Esophagus mucosa (tissue), 1 donor: ENCODE measurements at regions not wholly inside any gene's neighbourhood (a gene's known extent, or its start where the extent isn't known, plus 50 kb on each side); places are given as distances from the start of the nearest gene placed in this dataset.
"Not testable (repeated sequence)": the region's sequence is repeated elsewhere in the genome, so short reads cannot be mapped to it uniquely, and the experiment has no call there.

ENCODE experiments used
- ATAC-seq: fragments of 200-7000 bp; cut with Tn5 transposase; one replicate; pipeline ENCODE4 v1.9.1; 2020
- donor health status: DM: yes; HTN: yes; CAD: no.

DNA sequence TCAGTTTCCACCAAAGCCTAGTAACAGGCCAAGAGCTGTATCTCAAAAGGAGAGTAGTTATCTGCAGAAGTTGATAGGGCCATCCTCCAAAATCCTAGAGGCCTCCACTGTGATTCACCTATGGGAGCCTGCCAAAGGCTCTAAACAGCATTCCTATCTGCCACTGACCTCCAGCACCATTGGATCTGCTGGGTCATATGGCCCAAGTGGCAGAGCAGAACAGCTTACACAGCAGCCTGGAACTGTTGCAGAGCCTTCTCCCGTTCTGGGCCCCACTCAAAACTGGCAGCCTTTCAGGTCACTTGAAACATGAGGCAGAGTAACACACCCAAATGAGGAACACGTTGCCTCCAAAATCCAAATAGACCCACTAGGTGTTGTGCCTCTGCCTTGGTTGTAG, 345.2 kb upstream of the RND3 start:
- no peak for ATAC-seq

DNA sequence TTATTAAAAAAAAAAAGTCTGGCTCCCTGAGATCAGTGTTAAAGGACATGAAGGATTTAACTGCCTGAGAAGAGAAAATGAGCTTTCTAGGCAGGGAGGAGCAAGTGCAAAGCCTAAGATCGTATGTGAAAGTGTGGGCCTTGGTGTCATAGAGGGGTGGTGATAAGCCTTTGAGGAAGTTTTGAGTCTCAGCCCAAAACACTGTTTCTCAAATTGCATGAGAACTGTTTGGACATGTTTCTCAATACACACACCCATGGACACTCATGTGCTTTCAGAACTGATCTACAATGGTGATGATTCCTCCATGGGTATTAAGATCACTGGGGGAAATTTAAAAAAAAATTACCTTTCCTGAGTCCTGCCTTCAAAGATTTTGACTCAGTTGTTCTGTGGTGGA, 336.7 kb upstream of the RND3 start:
- no peak for ATAC-seq

DNA sequence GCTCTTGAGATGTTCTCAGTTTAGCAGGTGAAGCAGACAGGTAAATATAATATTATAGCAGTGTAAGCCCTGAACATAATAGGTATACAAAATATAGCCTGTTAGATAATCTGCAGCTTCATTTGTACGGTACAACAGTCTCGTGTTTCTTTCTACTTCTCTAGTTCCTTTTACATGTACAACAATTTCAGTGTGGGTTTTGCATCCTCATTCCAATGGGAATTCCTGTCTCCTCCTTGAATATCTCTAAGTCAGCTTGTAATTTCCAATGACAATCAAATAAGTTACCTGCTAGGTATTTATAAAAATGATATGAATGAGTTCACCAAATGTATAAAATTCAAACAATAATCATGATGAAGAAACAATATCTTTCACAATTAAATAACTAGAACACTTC, 330.0 kb upstream of the RND3 start:
- no peak for ATAC-seq

DNA sequence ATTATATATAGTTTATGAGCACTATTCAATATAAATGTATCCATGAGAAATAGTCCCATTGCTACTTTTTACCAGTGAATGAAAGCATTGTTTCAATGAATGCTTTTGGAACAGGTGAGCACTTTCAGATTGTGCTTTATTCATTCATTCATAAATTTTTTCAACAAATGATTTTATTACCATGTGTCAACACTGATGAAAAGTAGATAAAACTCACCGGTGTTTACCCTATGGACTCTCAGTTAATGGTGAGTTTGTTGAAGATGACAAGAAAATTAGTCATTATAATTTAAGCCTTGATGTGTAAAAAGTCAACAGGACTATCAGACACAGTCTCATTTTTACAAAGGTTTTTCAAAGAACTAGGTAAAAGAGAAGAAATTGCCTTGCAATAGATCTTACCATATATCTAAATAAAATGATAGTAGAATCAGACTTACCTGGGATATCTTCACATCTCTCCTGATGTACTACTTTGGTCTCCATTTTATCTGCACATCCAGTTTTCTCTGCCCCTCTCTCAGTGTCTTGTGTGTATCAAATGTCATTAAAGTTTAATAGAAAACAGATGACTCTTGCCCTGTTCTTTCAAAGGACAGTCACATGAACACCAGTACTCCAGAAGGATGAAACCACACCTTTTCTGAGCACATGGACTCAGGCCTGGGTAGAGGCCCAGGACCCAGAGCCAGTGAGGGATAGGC, 325.3 kb upstream of the RND3 start:
- no peak for ATAC-seq

DNA sequence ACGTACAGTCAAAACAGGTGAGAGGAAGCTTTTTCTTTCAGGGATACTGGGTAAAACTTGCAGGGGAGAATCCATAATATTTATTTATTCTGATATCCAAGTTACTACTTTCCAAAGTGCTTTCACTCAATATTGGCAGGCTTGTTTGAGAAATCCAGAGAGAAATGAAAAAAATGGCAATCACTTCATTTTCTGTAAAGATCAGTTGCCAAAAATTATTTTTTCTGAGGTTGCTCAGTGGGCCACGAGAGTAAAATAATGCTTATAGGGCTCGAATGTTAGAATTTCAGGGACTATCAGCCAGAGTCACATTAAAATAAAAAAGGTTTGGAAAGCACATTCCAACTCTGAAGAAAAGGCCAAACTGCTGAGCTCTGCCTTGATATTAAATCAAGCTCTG, 324.6 kb upstream of the RND3 start:
- ATAC-seq = no peak

DNA sequence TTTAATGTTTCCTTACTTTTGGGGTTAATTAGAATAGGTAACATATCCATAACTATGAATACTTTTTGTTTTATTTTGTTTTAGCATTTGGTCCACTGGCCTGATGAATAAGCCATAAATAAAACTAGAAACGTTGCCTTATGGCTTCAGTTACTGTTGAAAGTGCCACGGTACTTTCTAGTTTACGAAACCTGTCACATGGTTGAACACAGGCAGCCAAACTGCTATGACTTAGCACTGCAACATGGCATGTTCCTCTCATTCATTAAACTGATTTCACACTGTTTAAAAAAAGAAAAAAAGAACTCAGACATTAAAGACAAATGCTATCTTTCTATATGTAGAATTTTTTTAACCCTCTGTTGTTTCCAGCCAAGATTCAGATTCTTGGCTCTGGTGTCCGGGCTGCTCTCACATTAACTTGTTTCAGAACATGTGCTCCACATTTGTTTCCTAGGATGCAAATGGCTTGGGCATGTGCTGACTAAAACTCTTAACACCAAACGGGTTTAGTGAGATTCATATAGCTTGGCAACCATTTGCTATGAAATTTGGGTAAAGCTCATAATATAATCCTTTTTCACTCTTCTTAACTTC, 323.9 kb upstream of the RND3 start:
- ATAC-seq = peak; percentile 74

DNA sequence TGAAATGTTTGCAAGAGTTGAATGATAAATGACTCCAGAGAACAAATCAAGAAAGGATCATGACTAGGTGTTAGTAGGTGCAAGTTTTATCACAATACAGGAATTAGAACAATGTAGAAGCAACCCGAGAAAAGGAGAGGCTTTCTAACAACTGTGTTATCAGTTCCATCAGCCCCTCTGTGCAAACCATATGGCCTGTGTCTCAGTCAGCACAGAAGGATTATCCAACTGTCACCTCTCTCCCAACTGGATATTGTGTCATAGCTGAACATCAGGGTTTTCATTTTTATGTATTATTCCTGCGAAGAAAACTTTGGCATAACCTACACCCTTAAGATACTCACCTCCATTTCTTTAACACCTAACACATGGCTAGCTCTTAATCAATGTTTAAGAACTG, 321.6 kb upstream of the RND3 start:
- ATAC-seq = no peak

DNA sequence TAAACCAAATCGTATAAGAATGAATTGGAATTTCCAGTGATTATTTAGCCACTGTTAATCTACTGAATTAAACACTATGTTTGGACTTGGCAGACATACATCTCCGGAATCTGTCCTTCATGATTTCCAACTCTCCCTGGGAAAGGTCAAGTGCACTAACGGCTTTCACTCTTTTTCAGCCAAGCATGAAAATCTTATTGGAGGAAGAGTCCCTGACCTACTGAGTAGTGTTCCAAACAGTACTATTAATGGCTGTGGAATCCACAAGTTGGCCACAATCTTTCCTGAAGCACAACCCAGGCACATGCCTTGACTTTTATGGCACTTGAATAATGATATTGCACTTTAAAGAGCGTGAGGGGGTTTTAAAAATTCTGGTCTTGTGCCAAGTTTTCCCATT, 318.9 kb upstream of the RND3 start:
- ATAC-seq = no peak

DNA sequence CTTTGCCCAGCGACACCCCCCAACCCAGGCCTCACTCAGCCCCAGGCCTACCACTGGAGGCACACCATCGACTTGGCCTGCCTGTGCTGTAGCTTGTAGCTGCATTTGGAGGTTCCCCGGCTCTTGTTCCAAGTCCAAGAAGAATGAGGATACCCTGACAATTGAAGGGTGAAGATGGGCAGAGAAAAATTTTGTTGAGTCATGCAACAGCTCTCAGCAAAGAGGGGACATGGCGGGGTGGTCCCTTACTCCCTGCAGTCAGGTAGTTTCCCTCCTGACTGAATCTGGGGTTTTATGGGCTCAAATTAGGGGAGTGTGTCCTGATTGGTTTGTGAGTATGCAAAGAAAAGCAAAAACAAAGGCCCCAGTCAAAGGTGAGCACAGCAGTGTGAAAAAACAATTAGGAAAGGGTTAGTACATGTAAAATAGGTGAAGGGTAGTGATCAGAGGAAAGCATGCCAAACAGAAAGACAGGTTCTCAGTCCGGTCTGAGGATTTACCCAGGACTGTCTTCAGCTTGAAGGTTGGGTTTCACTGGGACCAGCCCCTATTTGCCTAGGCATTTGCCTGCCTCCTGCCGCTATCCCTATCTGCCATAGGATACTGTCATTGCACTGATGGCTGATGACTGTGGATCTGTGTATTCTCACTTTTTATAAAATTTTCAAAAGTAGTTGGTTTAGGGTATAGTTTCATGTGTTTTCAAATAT, 316.4 kb upstream of the RND3 start:
- ATAC-seq = no peak

DNA sequence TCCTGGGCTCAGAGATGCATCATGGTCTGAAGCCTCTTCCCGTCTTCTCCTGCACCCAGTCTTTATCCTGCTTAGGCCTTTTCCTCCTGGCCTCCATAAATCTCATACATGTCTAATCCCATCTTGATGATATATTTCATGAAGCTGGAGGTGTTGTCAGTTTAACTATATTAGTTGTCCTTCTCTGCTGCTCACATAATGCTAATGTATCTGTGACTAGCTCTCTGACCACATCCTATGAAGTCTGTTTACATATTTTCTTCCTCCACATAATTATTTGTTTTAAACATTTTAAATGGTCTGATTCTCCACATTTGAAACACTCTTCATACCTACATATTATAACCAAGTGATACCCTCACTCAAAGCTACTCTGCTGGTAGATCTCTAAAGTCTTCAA, 315.2 kb upstream of the RND3 start:
- ATAC-seq = no peak

DNA sequence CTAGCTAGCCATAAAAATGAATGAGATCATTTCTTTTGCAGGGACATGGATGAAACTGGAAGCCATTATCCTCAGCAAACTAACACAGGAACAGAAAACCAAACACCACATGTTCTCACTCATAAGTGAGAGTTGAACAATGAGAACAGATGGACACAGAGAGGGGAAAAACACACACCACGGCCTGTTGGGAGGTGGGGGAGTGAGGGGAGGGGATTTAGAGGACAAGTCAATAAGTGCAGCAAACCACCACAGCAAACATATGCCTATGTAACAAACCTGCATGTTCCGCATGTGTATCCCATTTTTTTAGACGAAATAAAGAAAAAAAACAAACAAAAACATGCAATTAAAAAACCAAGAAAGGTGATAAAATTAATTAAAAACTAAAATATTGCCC, 308.8 kb upstream of the RND3 start:
- not testable (repeated sequence) for ATAC-seq

DNA sequence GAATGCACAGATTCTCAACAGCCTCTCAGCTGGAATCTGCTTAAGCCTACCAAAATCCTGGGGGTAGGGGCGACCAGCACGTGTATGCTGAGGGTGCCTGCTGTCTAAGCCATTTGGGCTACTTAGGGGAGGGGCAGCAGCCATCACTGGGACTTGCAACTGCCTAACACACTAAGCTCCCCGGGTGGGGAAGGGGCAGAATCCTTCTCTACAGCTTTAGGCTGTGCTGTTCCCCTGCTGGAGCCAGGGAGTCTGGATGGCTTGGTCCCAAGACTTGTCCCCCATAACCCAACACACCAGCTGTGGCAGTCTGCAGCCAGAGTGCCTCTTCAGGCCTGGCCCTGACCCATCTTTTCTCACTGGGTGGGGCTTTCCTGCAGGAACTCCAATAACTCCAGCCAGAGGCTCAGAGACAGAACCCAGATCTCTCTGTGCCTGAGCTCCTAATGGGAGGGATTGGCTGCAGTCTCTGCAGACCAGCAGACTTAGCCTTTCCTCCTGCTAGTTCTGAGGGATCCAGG, 305.4 kb upstream of the RND3 start:
- no peak for ATAC-seq

DNA sequence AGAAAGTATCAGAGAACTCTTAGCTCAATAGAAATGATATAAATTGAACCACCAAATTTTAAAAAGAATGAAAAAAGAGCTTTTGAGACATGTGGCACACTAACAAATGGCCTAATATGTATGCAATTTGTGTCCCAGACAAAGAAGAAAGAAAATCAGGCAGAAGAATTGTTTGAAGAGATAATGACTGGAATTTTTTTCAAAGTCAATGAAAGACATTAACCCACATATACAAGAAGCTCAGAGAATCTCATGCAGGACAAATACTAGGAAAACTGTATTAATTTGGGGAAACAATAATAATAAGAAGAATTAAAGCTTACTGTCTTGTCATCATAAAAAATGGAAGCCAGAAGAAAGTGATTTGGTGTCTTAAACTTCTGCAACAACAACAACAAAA, 304.1 kb upstream of the RND3 start:
- ATAC-seq = no peak

DNA sequence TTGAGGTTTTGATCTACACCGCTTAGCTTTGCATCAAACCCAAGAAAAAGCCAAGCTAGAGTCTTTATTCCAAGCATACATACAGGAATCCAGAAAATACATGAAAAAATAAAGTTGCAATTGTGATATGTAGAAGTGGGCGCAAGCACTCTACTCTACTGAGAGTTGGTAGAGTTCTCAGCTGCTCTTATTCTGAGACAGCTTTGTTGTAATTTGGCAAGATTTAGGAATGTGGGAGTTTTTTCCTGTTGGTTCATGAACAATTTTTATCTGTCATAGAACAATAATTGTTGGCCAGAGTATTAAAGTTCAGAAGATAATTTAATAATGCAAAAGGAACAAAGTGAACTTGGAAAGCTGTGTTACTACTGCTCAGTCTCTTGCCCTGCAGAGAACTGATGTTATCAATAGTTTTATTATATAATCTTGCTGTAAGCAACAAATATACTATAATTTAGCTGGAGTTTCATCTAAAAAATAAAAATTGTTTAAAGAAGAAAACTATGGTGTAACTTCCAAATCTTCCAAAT, 302.0 kb upstream of the RND3 start:
- ATAC-seq = no peak

DNA sequence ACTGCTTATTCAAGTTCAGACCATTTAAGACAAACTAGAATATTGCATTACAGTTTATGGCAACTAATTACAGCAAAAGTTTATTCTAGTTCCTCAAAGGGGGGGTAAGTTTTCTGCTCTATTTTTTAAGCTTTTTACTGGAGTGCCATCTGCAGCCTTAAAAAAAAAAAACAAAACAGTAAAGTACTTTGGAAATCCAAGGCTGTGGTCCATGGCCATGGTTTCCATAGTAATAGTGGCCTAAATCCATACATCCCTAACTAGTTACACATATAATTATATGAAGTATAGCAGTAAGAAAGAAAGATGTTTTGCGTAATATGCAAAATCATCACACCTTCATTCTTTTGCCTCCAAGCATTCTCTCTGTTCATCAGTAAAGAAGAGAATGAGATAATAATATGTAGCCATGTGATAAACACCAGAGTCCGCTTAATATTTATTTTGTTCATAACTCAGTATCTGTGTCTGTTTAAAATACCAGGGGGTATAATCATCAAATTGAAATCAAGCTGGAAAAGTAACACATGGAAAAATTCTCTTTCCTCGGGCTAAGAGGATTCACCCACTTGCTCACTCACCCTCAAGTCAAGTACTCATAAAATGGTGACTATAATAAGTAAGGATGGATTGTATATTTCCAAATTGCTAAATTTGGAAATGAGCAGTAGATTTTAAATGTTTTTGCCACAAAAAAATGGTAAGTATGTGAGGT, 301.1 kb upstream of the RND3 start:
- no peak for ATAC-seq

DNA sequence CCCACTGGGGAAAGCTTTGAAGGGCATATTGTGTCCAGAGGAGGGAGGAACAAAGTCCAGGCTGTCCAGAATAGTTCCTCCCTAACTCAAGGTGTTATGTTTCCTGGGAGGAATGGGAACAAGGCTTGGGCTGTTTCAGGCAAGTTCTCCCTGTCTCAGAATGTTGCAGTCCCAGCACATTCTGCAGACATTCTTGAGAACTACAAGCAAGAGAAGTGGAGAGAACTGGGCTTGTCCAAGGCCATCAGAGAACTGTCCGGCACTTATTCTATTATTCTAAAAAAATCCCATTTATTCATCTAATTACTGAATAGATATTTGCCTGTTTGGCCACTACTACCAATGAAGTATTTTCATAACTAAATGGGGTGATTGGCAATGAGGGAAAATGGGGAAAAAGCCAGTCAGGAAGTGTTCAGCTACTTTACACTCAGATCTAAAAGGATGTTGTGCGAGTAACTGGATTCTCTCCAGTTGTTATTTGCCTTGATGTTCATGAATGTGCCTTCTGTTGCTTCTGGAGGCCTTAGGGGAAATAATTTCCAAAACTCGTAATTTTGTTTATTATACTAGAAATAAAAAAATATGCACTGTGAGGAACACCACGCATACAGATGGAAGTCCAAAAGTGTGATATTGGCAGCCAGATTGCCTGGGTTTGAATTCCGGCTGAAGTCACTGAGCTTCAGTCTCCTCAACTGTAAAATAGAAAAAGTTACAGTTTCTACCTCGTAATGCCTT, 300.1 kb upstream of the RND3 start:
- ATAC-seq = no peak

DNA sequence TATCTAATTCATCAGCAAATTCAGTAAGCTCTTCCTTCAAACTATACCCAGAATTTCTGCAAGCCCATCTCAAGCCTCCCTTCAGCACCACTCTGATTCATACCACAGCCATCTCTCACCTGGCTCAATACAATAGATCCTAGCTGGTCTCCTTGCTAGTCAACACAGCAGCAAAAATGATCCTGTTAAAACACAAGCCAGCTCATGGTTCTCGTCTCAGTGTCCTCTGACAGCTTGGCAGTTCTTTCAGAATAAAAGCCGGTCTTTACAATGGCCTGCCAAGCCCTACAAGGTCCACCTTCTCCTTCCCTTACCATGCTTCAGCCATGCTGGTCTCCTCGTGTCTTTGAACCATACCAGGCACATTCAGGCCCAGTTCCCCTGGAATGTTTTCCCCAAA, 296.9 kb upstream of the RND3 start:
- no peak for ATAC-seq

DNA sequence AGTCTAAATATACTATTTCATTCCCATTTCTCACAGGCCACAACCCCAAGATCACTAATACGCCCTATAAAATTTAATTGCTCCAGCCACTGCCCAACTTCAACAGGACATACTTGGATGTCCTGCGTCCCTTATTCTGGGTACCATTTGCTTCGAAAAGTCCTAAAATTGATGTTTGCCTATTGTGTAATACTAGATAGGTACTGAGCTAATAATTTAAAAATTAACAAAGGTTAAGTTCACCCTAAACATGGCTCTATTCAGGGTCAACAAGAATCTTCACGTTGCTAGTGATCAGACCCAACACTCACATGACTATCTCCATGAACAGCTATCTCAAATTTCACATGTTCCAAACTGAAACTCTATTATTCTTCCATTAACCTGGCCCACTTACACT, 296.4 kb upstream of the RND3 start:
- no peak for ATAC-seq

DNA sequence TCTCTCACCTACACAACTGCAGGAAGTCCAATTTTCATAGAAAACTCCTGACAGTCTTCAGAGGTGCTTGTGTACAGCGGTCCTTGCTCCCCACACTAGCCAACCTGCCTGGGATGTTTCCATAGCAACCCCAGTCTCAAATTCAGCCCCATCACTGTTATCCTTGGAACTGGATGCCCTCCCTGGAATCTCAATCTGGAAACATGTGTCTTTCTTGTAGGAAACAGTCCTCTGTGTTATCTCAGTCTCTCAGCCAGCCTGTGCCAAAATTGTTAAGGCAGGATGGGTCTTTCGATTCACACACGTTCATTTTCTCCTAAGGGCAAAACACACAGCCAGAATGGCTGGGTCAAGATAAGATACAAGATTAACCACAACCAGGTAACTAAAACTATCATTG, 295.5 kb upstream of the RND3 start:
- ATAC-seq = no peak

DNA sequence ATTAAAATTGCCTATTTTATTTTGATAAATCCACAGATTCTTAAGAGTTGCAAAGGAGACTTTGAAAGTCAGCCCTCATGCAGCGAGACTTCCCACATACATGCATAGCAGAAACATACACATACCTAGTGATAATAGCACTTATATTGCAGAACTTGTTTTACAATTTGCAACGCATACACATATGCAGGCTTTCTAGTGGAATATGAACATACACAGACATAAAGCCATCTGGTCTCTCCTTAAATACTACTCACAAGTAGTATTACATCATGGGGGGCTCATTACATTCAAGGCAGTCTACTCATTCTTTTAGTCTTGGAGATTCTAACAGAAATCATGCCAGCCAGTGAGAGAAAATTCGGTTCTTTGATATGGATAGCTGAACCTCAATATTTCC, 295.1 kb upstream of the RND3 start:
- ATAC-seq = no peak

DNA sequence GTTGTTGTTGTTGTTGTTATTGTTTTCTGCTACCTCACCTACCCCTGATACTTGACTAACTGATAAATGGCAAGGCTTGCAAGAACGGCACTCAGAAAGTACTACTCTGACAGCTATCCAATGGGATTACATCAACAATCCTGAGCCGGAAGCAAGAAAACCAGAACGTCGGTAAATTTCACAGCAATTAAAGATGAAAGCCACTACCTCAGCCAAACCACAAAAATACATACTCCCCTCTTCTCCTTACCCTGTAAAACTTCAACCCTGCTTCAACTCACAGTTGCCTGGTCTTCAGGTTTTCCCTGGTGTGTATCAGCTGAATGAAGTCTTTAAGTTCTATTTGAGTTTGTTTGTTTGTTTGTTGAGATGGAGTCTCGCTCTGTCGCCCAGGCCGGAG, 293.7 kb upstream of the RND3 start:
- ATAC-seq = no peak

DNA sequence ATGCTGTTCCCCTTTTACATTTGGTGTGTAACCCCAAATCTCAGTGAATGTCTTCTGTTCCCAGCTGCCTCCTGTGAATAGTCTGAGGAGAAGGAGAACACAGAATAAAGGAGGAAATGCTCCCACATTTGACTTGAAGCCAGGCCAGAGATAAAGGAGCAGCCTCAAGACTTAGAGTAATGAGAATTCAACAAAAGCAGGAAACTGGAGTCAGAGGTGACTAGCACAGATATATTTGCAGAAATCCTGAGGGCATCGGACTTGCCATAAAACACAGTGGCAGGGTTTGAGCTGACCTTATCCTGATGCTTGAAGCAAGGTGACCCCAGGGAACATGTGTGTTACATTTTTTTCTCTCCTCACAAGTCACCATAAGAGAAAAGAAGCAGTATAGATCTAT, 291.4 kb upstream of the RND3 start:
- no peak for ATAC-seq
